CD4-positive, alpha-beta T cell treated with Interleukin-21 for 1 hour (primary cell): ENCODE measurements at regions not wholly inside any gene's neighbourhood (a gene's known extent, or its start where the extent isn't known, plus 50 kb on each side); places are given as distances from the start of the nearest gene placed in this dataset.
"Not testable (repeated sequence)": the region's sequence is repeated elsewhere in the genome, so short reads cannot be mapped to it uniquely, and the experiment has no call there.

Experiments used
- DNase-seq: peaks from one replicate; pipeline ENCODE4 v3.0.0-alpha.2; 2020

DNA sequence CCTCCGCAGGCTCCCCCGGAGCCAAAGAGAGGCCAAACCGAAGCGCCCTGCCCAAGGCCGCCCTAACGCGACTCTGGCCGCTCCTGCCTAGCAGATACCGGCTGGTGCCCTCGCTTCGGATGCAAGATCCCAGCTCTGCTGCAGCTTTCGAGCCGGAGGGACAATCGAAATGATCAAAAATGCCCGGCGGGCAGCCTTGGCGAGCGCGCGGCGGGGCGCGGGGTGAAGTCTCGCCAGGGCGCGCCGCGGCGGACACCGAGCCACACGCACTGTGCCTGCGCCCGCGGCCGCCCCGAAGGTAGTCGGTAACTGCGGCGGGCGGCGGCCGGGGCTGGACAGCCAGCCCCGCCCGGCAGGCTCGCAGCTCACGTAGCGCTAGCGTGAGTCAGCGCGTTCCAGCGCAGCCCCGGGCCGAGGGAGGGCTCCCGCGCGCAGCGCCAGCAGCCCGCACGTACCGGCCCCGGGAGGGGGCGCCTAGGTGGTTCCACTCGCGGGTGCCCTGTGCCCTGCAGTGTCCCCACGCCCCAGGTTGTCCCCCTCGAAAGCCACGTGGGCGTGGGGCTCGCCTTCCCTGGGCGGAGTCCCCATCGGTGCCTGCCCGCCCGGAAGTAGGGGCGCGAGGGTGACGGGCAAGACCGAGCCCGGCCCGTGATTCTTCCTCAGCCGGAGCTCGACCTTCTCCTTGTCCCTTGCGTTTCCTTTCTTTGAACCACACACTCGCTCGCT lies 109.2 kb upstream of the EGLN3 start:
- peak; percentile 70 for DNase-seq

DNA sequence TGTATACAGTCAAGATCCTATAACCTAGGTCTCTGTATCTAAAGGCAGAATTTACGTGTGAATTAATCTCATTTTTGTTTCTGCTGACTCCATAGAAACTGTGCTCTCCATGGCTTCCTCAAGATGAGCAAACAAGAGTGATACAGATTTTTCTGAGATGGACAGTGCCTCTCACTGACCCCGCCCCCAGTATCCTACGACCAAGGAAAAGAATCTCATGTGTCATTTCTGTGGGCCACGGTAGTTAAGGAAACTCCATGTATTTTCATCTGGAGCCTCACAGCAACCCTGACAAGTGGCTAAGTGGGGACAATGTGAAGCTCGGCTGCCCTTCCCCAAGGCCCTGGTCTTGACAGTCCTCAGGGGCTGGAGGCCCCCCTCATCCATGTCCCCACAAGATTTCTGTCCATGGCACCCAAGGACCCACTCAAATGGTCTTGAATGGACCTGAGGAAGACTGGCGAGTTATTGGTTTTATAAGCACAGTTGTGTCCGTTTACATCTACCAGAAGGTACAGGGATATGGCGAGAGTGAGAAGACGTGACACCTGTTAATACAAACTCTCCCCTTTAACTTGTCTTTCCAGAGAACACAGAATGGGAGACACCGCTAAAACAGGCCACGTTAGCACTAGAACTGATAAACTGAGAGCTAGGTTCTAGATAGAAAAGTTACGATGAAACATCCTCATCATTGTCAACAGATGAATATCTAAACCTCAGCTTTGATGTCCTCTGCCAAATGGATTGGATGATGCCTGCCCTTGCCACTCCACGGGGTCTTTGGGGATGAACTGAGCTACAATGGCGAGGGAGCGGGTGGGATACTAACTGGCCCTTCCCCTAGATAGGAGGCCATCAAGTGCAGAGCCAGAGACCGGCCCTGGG lies 108.4 kb upstream of the EGLN3 start:
- DNase-seq: no peak

DNA sequence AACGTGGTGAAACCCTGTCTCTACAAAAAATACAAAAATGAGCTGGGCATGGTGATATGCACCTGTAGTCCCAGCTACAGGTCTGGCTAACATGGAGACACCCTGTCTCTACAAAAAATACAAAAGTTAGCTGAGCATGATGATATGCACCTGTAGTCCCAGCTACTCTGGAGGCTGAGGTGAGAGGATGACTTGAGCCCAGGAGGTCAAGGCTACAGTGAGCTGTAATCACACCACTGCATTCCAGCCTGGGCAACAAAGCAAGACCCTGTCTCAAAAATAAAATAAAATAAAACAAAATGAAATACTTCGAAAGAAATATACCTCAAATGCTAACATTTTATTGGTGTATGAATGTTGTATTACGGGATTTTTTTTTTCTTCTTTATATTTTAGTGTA lies 107.6 kb upstream of the EGLN3 start:
- DNase-seq: no peak

DNA sequence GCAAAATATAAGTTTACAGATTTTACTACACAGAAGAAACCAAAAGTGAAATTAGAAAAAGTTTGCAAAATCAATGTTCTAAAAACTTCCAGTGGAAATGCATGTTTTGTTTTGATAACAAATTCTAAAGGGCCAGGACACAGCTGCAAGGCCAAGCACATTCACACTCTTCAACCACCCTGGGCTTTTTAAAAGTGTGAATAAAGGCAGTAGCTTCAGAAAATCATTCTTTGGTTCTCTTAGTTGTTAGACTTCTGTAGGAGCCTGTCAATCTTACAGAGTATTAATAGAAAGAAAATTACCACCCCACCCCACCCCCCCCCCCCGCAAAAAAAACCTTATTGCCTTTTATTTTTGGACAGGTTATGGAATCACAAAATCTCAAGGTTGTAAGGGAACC lies 105.2 kb upstream of the EGLN3 start:
- DNase-seq: no peak

DNA sequence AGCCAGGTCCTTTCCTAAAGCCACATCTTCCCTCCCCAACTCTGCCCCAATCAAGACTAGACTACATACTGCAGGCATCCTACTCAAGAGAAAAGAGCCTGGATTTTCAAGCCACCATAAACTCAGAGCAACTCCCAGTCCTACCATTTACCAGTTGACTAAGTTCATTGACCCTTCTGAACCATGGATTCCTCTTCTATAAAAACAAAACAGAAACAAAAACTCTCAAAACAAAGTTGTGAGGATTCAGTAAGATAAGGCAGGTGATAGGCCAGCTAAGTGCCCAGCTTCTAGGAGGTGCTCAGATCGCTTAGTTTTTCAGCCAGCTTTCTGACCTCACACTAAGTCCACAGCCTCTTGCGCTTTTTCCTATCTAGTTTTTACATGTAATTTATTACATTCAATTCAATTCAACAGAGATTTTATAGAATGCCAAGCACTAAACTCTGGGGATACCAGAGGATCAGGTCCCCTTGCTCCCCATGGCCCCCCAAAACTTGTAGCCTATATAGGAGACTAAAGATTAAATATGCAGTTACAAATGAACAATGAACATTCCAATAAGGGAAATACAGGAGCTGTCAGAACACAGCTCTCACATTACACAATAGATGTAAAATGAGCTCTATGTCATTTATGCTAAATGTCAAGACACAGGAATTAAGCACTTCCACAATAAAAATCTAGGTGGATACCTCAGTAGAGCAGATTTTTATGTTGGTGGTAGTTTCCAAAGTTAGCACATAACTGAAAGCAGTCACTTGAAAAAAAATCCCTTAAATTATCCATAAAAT lies 104.5 kb upstream of the EGLN3 start:
- no peak for DNase-seq

DNA sequence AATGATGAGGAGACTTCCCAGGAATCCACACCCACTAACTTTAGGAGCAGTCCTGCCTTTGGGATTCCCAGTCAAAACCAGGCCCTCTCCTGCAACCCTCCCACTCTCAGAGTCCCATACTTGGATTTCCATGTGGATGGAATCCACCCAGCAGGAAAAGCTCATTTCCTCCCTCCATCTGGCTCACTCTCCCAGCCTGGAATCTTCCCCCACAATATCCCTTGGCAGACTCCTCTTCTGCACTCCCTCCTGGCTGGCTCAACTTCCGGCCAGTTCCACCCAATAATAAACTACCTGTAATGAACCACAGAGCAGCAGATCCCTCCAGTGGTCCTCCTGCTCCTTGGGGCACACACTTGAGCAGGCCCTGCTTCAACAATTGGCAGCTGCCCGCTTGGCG lies 102.8 kb upstream of the EGLN3 start:
- DNase-seq: no peak

DNA sequence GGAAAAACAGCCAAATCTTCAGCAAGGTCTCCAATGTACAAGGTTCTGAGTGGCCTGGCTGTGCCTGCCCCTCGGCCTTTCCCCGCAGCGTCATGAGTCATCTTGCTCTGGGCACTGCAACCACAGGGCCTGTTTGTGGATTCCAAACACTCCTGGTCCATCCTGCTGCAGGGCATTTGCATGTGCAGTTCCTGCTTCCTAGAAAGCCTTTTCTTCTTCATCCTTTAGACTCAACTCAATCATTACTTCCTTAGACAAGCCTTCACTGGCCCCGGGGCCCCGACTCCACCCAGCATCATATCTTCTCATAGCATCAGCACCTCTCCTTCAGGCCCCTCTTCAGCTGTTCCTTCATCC lies 101.8 kb upstream of the EGLN3 start:
- no peak for DNase-seq

DNA sequence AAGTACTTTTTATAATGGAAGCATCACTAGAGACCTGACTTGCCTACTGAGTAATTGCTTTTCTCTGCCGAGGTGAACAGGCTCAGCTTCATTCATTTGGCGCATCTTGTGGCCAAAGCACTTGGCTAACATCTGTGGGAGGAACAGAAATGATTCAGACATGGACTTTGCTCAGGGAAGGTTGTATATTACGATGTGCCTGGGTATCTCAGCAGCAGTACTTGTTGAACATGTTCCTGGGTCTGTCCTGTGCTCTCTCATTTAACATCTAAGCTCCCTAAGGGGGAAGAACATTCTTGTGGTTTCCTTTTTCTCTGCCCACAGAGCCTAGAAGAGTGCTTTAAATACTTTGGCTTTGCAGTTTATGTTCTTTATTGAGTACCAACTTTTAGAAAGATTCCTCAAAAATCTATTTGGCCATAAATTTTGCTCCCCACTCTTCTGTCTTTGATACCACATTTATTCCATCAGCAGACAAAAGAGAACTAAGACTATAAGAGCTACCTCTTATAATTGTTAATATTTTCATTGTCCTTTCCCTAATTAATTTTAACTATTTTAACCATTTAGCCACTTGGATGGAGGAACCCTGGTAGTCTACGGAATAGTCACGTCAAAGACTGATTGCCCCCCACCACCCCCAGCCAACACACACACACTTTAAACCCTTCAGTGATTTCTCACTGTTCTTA lies 101.2 kb upstream of the EGLN3 start:
- DNase-seq: peak; percentile 8

DNA sequence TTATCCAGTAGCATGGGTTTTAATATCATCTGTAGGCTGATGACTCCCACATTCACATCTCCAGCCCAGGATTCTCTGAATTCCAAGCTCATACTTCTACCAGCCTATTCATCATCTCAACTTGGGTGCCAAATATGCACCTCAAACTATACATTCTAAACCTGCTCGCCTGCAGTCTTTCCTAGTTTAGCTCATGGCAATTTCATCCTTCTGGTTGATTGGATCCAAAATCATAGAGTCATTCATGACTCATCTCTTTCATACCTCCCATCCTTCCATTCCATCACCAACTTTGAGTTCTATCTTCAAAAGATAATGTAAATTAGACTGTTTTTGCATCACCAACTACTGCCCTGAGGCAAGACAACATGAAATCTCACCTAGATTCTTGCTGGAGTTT lies 99.7 kb upstream of the EGLN3 start:
- DNase-seq: no peak

DNA sequence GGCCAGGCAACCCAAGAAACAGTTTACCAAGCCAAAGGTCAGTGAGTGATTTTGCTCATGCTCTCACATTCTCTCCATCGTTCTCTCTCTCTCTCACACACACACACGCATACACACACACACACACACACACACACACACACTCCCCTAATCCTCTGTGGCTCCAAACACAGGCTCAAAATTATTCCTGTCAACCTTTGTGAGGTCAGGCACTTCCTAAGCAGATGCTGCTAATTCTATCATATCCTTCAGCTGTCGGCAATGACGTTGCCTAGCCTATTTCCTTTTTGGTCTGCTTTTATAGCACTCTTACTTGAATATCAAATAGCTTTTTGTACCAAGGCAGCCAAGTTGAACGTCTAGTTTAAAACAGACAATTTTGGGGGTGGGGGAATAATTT lies 98.9 kb upstream of the EGLN3 start:
- DNase-seq: no peak

DNA sequence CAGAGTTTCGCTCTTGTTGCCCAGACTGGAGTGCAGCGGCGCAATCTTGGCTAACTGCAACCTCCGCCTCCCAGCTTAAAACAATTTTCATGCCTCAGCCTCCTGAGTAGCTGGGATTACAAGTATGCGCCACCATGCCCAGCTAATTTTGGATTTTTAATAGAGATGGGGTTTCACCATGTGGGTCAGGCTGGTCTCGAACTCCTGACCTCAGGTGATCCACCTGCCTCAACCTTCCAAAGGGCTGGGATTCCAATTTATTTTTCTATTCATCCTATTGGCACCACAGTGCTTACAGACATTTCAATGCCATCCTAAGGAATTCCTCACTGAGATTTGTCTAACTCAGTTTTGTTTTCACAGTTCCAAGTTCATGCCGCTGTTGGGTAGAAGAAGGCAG lies 98.3 kb upstream of the EGLN3 start:
- not testable (repeated sequence) for DNase-seq

DNA sequence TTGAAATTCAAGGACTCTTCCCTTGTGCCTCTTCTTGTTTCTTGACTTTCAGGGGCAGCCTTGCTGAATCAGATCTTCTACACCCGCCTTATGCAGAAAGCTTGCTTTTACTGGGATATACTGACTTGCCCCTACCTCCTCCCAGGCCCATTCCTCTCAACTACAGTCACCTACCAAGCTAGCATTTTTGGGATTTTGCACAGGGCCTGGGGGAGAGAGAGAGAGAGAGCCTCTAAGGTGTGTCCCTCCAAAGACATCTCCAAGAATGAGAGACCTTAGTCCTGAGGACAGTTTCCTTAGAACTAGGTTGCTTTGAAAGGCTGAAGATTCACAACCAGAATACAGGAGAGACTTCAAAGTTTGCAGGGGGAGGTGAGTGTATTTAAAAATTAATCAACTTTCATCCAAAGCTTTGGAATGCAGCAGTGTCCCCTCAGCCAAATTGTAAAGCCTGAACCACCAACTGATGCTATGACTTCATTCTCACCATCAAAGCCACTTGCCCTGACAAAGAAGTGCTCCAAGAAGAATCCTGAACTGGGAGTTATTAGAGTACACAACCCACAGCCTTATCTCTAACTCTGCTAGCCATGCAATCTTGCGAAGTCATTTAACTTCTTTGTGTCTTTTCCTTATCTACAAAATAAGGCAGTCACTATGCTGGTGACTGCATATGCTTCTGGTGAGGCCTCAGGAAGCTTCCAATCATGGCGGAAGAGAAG lies 96.1 kb upstream of the EGLN3 start:
- no peak for DNase-seq

DNA sequence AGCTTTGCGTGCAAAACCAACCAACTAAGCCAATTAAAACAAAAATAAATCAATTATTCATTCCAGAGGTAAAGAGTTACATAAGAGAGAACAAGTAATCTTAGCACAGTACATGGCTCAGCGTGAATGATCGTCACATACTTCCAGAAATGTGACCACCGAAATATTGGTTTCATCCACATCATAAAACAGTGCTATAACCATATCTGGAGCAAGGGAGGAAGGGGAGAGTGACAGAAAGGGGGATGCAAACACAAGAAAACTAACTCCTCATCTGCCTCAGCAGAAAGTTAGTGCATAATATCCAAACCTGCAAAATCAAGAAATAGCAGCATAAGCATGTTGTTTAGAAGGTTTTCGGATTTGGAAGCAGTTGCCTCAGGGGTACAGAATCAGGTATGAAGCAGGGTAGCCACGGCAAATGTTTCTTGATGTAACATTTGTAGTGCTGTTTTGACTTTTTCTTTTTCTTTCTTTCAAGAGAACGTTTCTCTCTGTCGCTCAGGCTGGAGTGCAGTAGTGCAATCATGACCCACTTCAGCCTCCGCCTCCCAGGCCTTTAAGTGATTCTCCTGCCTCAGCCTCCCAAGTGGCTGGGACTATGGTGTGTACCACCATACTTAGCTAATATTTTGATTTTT lies 93.9 kb upstream of the EGLN3 start:
- no peak for DNase-seq

DNA sequence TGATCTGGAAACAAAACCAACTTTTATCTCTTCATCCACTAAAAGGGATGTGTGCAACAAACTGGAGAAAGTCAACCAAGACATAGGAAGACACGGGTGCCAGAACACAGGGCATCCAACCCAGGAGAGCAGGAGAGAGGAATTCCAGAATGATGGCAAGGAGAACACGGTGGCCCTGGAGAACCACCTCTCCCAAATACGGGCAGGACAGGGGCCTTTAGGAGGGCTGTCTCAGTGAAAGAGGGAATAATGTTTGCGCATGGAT lies 93.4 kb upstream of the EGLN3 start:
- no peak for DNase-seq

DNA sequence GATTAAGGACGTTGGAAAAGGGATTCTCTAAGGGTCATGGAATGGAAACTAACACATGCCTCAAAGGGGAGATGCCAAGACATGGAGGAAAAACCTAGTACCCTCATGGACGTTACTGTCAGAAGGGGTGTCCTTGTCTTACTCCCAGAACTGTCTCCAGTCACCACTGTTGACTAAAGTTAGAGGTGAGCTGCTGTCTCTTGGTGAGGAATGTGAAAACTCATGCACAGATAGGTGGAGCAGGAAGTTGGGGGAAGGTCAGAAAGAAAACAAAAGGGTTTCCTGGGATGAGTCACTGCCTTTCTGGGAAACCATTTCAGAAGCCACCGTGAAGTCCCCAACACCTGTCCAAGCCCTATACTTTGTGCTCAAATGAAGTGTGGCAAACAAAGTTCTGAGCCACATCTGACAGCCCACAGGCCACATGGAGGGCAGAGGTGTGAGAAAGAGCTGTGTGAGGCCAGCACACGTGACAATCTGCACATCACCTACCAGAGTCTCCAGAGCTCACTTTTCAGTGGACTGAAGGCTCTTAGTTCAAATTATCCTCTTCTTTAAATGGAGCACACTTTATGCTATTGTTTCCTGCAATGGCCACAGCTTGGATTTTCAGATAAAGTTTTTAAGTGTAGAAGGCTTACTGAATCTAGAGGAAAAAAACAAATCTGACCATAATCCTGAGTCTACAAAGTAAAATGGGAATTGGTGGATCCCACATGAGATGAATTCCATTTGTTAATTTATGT lies 92.9 kb upstream of the EGLN3 start:
- DNase-seq: peak; percentile 80

DNA sequence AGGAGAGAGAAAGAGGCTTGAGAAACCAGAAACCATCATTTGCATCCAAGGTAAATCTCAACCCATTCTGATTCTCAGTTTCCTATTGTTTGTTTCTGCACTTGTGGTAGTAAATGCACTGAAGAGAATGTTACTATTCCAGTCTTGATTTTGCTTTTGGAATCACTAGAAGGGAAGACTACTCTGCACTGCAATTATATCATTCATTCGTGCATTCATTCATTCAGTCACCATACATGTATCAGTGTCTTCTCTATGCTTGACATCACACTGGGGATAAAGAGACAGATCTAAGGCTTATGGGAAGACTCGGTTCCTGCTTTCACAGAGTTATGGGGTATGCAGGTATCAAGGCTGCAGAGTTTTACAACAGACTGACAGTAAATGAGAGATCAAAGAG lies 90.3 kb upstream of the EGLN3 start:
- DNase-seq: no peak

DNA sequence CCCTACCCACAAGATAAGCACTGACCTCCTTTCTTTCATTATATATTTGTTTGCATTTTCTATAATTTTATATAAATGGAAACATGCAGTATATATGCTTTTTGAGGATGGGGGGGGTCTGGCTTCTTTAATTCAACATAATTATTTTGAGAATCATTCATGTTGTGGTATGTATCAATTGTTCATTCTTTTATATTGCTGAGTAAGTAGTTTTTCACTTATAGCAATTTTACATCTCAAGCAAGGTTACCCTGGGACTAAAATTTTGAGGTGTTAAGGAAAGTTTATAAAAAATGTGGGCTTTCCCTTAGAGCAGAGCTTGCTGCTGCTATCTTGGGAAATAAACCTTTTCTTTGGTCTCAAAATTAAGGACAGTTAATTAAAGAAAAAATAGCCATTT lies 89.9 kb upstream of the EGLN3 start:
- DNase-seq: no peak

DNA sequence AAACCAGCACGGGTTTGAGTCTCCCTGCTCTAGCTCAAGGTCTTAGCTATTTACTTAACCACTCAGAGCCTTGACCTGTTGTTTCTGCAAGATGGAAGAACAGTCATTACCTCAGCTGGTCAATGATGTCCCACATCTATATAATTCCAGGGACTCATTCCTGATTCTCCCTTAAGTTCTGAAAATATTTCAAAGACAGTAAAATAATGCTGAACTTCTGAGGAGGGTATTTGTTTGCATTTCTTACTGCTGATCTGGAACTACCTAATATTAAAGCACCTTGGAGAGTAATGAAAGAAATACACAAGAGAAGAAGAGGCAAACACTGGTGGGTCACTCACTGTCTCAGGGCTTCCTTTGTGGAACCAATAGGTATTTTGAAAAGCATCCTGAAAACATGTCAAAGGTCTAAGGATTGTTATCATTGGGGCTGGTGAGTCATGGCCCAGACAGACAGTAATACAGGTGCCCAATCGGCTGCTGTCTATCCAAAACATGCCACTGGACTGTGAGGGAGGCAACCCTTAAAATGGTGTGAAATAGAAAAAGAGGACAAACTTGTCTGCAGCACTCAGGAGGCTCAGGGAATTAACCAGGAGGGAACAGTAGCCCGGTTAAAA lies 88.7 kb upstream of the EGLN3 start:
- no peak for DNase-seq

DNA sequence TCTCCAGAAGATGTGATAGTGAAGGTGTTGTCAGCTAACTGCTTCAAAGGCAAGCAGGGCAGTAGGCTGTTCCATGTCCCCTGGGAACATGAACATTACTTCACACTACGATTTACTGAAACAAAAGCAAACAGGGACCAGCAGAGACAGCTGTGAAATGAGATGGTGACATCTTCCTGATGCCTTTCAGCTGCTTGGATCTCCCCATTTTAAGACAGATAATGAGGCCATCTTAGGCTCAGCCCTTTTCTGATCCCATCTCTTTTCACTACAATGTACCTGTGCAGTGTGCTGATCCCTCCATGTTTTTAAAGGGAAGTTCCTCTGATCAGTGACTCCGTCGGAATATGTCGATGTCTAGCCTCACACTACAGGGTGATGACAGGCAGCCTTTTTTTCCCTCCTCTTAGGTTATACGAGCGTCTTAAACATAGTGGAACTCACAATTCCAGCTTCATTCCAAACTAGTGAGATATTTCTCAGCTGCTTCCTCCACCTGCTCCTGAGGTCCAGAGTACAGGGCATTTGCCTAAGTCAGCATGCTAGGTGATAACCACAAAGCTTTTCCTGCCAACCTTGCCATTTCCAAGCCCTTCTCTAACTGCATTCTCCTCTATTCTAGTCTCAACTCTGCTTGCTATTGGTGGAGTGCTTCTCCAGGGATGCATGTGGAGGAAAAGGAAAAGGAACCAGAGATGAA lies 87.6 kb upstream of the EGLN3 start:
- no peak for DNase-seq

DNA sequence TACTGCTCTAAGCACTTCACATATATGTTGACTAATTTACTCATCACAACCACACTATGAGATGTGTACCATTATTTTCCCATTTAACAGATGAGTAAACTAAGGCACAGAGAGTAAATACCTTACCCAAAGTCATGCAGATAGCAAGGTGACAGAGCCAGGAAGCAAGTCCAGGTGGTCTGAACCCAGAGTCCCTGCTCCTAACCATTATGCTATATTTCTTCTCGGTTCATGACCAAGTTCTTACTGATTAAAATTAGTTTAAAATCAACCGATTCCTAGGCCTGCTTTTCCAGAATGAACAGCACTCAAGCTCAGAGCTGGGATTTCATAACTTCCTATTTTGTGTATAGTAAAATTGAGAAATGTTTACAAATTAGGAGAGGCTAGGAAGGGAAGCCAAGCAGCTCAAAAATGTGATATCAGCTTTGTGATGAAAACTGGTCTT lies 85.5 kb upstream of the EGLN3 start:
- DNase-seq: no peak
